Renal cortical epithelial cell (primary cell): ENCODE measurements at regions not wholly inside any gene's neighbourhood (a gene's known extent, or its start where the extent isn't known, plus 50 kb on each side); places are given as distances from the start of the nearest gene placed in this dataset.
A peak's percentile ranks its signal among the peaks of the same experiment; 100 is the strongest.
"Not testable (repeated sequence)": the region's sequence is repeated elsewhere in the genome, so short reads cannot be mapped to it uniquely, and the experiment has no call there.

Source experiments
- DNase-seq: peaks from one replicate; pipeline ENCODE4 v3.0.0-alpha.2; 2011; ENCODE audit warnings: low read depth

DNA sequence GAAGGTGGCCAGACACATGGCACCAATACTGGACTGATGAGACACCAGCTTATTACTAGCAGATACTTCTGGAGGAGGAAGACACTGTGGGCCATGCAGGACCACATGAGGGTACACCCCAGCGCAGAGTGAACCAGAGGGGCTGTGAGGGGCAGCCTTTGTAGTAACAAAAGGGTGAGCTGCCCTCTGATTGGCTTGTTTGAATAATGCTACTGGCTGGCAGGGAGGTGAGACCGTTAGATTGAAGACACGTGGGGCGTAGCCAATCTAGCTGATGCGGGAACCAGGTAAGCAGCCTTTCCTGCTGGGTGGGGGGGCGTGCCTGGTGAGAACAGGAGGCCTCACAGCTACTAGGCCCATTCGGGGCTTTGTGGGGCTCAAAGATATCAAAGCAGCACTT is 102.8 kb upstream of the SEC14L1 start:
- no peak for DNase-seq

DNA sequence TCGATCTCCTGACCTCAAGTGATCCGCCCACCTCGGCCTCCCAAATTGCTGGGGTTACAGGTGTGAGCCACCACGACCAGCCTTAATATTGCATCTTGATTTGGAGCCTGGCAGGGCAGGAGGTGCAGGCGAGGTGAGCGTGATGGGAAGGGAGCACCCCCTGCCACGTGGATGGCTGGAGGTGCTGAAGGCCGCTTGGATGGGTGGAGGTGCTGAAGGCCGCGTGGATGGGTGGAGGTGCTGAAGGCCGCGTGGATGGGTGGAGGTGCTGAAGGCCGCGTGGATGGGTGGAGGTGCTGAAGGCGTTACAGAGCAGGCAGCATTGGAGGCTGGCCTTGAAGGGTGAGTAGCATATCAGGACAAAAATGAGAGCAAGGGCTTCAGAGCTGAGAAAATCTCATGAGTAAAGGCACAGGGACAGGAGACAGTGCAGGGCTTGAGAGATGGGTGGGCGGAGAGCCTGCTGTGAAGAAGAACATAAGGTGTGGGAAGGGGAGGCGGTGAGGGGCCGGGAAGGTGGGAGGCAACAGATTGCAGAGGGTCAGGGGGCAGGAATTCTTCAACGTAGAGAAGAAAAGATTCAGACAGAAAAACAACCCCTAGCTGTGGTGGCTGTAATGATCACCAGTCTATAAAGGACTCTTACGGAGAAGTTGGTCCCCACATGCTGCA is 101.7 kb upstream of the SEC14L1 start:
- no peak for DNase-seq

DNA sequence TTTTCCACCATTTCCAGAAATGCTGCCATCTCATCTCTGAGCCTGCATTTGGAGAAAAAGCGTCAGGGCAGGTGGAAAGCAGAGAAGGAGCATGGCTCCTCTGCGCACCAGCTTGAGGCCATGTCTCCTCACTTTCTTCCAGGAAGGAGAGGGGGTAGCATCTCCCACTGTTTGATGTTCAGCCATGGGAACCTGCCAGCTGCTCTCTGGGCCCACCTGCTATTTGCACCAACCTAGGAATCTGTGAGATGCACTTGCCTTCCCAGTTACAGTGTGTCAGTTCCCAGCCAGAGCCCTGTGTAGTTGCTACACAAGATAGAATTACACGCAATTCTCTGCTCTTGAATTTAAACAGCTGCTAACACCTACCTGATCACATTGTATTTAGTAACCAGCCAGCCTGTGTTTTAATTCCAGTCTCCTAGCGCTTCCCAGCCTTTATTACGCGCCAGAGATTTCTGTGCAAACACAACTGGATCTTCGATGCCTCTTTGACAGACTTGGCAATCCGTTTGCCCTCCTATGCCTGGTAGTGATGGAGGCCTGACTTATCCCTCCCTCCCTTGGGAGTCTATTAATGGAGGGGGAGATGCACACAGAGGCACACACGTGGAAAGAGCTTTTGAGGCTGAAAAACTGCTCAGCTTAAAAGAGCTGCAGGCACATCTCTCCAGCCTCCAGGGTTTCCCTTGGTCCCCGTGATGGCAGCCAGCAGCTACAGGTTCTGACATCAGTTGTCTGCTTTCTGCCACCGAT is 98.1 kb upstream of the SEC14L1 start:
- no peak for DNase-seq

DNA sequence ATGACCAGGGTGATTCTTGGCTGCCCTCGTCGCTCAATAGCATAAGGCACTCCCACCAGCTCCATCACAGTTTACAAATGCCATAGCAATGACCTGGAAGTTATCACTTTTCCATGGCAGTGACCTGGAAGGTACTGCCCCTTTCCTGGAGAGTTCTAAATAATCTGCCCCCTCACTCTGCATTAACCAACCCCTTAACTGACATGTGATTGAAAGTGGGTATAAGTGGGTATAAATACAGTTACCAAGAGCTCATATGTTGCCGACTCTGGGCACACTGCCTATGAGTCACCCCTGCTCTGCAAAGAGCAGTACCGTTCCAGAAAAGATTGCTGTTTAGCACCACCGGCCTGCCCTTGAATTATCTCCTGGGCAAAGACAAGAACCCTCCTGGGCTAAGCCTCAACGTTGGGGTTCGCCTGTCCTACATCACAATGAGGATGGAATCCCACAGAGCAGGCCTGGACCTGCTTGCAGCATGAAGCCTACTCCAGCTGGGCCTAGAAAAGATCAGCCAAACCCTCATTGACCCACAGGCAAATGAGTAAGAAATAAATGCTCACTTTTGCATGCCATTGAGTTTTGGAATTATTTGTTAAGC is 95.2 kb upstream of the SEC14L1 start:
- no peak for DNase-seq

DNA sequence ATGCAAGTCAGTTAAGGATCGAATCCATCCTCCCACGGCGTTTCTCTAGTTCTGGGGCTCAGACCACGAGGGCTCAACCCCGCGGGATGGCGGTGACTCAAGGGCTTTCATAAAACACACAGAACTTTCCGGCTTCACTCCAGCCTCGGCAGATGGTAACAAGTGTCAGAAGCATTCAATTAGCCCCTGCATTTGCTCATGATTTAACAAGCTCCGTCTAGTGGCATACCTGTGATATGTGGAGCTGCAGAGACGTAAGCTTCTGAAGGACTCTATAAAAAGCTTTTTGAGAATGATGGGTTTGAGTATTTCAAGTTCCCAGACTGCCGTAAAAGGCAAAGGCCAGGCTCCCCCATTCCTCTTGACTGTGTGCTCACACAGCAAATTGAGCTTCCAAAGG is 91.3 kb upstream of the SEC14L1 start:
- DNase-seq = no peak

DNA sequence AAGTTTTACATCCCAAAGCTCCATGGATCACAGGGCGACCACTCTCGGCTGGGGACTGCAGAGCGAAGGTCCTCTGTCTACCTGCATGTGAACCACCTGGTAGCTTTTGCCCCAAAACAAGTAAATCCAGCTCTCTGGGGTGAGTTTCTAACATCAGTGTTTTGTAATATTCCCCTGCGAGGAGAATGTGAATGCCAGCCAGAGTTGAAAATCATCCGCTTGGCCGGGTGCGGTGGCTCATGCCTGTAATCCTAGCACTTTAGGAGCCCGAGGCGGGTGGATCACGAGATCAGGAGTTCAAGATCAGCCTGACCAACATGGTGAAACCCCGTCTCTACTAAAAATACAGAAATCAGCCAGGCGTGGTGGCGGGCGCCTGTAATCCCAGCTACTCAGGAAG is 89.9 kb upstream of the SEC14L1 start:
- DNase-seq = not testable (repeated sequence)

DNA sequence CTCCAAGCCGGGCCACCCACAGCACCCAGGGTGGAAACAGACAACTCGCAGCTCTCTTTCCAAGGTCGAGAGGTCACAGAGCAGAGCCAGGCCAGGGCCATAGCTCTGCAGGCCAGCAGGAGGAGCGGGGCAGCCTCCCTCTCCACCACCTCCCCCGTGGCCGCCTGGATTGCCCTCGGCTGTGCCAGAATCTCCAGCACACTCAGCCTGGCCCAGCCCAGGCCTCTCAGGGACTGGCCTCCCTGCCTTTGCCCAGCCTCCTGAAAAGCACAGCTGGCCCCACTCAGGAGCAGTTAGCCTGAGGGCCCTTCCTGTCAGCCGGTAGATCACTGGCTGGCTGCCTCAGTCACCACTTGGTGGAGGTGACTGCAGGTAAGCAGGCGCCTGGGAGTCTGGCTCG is 85.8 kb upstream of the SEC14L1 start:
- no peak for DNase-seq

DNA sequence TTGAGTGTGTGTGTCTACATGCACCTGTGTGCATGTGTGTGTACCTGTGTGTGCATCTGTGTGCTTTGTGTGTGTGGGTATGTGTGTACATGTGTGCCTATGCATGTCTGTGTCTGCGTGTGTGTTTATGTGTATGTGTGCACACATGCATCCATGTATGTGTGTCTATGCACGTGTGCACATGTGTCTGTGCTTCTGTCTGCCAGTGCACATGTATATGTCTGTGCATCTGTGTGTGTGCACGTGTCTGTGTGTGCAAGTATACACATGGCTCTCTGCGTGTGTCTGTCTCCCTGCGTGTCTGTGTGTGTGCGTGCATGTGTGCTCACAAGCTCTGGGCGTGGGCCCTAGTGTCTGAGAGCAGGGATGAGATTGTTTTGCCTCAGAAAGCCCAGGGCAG is 85.3 kb upstream of the SEC14L1 start:
- DNase-seq = no peak

DNA sequence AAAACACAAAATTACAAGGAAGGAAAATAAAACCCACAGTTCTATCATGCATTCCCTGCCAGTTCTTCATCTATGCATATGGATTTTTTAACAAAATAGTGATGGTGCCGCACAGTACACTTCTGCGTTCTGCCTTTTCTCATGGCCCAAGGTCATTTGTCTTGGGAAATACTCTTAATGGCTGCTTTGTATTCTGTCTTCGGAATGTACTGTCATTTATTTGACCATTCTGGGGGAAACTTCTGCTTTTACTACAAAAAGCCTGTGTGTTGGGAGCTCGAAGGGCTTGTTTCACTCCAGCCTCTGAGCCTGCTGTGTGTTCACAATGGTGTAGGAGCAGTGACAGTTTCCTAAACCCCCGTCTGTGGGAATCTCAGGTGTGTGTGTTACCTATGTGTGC is 82.8 kb upstream of the SEC14L1 start:
- no peak for DNase-seq

DNA sequence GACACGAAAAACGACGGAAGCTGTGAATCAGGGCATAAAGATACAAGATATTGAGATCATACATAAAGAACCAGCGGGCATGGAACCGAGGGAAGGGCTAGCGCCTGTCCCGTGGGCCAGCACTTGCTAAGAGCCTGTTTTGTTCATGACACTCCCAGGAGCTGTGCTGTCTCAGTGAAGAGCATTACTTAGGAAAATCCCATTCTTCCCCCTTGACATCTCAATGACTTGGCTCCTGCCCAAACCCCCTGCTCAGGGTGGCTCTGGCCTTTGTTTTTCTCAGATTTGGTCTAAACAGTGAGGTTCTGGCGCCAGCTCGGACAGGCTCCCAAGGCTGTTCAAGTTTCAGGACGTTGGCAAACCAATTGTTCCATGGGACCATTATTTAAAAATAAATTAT is 79.1 kb upstream of the SEC14L1 start:
- DNase-seq = no peak

DNA sequence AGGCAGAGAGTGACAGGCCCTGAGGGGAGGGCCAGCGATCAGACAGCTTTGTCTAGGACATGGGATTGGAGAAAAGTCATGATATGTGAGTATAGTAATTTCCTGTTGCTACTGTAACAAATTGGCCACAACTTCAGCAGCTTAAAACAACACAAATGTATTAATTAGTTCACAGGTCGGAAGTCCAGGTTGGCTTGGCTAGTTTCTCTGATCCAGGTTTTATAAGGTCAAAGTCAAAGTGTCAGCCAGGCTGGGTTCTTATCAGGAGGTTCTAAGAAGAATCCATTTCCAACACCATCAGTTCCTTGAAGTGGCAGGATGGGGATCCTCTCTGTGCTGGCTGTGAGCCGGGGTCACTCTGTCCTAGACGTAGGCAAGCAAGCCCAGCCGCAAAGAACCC is 76.2 kb upstream of the SEC14L1 start:
- no peak for DNase-seq

DNA sequence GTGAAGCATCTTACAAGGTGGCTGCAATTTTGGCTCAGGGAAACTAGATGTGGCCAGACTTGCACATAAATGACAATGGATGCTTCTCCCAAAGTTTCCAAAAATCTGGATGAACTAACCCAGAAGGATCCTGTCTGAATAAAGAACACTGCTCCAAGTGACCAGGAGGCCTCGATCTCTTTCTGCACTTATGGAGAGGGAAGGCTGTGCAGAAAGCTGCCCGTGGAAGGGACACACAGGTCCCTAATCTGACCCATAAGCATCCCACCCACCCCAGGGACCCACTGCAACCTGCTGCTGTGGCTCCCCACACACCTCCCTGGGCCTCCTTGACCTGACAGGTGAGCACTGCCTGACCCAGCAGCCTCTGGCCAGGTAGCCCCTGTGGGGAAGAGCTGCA is 74.6 kb upstream of the SEC14L1 start:
- DNase-seq = no peak

DNA sequence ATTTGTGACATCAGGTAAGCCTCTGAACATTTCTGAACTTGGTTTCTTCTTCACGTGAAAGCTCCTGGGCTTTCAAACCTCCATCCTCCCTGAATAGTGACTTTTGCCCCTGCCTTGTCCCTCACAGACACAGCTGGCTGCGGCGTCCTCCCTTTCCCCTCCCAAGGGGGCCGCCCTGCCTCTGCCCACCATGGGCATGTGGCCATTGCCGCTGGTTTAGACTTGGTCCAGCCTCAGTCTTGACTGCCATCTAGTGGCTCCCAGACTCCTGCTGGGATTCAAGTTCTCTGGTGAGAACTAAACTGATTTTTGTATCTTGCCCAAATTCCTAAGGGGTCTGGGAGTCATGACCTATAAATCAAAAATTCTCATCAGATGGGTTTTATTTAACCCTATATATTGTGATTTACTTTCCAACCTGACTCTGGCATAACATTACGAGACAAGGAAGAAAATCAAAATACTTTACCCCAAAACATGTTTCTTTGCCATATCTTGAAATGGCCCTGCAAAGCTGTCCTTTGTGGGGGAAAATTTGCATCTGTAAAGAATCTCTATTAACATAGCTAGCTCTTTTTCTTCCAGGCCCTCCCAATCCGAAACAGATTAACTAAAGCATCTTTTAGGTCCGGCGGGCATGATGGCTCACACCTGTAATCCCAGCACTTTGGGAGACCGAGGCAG is 73.9 kb upstream of the SEC14L1 start:
- DNase-seq = peak; percentile 39

DNA sequence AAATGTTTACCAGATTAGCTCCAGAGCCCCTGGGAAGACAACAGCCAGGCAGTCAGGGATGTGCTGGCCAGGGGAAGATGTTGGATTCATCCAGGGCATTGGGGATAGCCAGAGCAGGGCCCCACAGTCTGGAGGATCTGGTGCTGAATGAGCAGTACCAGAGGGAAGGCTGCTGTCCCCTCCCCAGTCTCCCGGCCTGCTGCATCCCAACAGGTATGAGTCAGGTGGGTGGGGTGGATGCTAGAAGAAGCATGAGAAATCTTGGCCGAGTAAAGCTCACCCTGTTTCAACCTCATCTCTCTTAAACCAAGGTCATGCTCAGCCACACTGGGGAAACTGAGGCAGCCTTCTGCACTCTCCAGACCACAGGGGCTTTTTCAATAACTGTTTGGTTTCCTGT is 71.9 kb upstream of the SEC14L1 start:
- DNase-seq = no peak

DNA sequence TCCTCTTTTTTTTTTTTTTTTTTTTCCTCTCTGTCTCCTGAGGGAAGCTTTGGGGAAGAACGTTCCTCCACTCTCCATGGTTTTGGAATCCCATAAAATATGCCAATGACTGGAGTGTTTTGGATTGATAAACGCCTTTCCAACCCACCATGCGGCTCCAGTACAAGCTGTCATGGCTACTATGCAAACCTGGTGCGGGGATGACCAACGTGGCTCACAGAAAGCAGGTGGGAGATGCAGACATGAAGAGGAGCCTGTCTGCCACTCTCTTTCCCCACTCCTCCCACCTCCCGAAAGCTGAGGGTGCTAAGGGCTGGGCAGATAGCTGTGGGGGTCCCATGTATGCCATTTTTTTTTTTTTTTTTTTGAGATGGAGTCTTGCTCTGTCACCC is 69.9 kb upstream of the SEC14L1 start:
- DNase-seq = no peak

DNA sequence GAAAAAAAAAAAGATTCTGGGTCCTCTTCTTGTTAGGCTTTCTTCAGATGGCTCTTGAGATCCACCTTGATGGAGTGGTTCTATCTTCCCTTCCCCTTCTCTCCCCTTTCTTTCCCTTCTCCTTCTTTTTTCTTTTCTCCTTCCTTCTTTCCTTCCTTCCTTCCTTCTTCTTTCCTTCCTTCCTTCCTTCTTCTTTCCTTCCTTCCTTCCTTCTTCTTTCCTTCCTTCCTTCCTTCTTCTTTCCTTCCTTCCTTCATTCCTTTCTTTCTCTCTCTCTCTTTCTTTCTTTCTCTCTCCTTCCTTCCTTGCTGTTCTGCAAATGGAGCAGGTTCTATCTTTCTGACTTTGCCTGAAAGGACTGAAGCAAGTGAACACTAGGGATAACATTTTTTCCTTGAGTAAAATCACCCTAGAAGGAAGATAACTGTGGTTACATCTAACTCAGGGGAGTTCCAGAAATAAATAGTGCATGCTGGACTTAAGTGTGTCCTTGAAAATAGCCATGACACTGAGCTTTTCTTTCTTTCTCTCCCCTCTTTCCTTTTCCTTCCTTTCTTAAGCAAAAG is 68.8 kb upstream of the SEC14L1 start:
- DNase-seq = no peak

DNA sequence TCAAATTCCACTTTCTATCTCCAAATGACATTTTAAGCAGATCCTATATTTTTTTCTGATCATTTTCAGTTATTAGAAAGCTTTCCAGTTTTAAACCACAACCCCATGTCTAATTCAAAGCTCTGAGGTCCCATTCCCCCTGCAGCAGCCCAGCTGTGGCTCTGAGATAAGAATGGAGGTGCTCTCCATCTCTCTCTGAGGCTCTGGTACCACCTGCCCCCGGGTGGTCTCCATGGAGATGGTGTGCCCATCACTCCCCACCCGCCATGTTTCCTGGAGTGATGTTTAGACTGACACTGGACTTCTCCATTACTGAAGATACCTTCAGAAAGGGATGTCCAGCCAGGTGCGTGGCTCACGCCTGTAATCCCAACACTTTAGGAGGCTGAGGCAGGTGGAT is 68.1 kb upstream of the SEC14L1 start:
- no peak for DNase-seq

DNA sequence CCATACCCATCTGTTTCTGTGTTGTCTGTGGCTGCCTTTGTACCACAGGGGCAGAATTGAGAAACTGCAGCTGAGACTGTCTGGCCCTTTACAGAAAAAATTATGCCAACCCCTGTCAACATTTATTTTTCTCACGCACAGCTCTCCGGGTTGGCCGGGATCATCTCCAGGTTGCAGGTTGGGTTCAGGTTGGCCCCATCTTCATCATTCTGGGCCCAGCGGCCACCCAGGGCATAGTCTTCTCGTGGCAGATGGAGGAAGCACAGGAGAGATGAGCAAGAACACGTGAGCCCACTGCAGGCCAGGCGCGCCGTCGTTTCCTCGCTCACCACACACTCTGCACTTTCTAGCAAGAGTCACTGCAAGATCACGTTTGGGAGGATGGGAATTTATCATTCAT is 66.1 kb upstream of the SEC14L1 start:
- no peak for DNase-seq

DNA sequence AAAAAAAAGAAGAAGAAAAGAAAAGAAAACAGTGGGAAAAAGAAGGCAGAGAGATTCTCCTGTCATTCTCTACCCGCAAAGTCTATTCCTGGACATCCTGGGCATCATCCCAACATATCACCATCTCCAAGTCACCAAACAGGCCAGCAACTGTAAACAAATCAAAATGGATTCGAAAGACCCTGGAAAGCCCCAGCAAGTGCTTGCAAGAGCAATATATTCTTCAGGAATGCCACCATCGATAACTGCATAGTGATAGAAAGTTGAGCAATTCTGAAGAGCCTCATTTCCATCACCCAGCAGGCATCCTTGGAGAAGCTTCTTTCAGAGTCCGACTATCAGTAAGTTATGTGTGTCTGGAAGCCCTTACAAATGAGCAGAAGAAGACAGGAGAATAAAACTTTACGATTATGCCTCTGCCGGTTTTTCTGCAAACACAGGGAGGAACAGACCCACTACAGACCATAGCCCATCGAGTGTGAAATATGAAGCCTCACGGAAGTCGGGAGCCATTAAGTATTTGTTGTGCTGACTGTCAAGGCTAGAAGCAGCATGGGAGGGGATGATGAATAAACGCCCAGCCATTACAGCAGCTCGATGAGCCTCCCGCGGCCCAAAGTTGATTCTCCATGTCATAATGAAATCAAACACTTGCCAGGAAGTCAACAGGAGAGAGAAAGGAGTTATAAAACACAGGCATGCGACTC is 64.5 kb upstream of the SEC14L1 start:
- no peak for DNase-seq

DNA sequence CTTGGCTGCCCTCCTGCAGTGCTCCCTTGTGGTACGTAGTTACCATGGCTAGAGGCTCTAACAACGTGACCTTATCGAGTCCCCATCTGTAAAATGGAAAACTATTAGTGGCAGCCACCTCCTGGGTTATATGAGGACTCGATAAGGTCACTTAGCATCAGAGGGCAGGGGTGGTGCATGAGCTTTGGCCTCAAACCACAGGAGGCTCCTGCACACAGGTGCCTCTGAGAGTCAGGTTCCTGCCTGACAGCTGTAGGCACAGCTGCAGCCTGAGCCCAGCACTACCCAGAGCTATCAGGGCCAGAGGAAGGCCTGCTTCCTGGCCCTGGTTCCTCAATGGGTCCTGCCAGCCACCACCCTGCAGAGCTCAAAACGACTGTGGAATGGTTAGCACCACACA is 57.2 kb upstream of the SEC14L1 start:
- DNase-seq = no peak

DNA sequence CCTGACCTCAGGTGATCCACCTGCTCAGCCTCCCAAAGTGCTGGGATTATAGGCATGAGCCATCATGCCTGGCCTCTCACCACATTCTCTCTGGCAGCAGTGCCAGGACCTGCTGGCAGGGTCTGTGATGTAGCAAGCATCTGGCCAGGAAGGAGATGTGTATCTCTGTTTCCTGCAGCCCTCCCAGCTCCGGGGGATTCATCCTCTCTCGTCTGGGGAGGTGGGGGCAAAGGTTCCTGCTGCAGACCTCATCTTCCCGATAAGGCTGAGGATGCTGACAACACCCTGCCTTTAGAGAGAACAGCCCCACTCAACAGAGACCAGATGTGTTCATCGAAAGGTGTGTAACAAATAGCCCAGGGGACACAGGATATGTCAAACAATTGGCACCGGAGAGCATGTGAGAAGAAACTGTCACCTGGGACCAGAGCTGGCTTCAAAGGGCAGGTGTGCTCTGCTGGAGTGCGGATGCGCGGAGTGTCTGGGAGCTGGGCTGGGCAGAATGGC is 54.8 kb upstream of the SEC14L1 start:
- DNase-seq = no peak
